GM23248 (cell line): ENCODE measurements at regions not wholly inside any gene's neighbourhood (a gene's known extent, or its start where the extent isn't known, plus 50 kb on each side); places are given as distances from the start of the nearest gene placed in this dataset.

Experiments used
- EZH2 ChIP-seq: fragments of 200-600 bp; sonication (generic); IDR thresholded peaks from 2 replicates; pipeline ENCODE4 v1.6.1; 2018; ENCODE audit warnings: antibody characterized with exemption, mild to moderate bottlenecking; ENCODE audit not compliant: insufficient read depth, poor library complexity, severe bottlenecking
- EZH2phosphoT487 ChIP-seq: fragments of 200-600 bp; sonication (generic); IDR thresholded peaks from 2 replicates; pipeline ENCODE4 v1.6.1; 2018; ENCODE audit warnings: antibody characterized with exemption, moderate library complexity, mild to moderate bottlenecking, low read depth; ENCODE audit not compliant: insufficient read depth

DNA sequence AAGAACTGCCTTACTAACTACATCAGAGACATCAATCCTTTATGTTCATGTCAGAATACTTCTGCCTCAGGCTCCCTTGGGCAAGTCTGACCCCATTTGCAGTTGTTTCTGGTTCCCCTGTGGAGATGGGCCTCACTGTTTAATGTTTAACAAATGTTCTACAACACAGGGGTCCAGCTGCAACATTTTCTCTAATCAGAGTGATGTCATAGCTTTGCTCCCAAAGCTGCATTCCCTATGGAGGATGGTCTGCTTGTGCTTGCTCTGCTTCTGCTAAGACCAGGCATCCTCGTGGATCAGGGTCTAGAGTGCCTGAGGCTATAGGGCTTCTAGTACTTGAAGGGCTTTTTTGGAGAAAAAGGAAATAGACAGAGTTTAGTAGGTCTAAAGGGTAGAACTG is 1071.2 kb downstream of the TTLL7 start:
- no peak for TF ChIP-seq EZH2phosphoT487
- no peak for TF ChIP-seq EZH2
